ENCODE measurements at regions not wholly inside any gene's neighbourhood (a gene's known extent, or its start where the extent isn't known, plus 50 kb on each side); places are given as distances from the start of the nearest gene placed in this dataset.

DNA sequence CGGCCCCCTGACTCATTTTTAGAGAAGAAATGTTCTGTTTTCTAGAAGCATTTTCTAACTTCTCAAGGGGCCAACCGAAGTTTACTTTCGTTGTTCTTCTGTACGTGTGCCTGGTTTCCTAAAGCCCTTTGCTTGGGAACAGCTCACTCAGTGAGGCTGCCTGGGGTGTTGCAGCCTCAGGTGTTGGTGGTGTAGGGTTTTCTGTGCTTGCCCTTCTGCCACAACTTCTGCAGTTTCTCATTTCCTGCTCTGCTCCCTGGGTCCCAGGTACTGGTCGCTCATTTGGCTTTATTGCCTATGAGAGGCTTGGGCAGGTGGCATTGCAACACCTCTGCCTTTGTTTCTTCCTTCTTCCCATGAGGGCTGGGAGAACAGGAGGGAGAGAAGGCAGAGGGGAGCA is 278.3 kb downstream of the SOX4 start:
- TF ChIP-seq, protein P1, sequence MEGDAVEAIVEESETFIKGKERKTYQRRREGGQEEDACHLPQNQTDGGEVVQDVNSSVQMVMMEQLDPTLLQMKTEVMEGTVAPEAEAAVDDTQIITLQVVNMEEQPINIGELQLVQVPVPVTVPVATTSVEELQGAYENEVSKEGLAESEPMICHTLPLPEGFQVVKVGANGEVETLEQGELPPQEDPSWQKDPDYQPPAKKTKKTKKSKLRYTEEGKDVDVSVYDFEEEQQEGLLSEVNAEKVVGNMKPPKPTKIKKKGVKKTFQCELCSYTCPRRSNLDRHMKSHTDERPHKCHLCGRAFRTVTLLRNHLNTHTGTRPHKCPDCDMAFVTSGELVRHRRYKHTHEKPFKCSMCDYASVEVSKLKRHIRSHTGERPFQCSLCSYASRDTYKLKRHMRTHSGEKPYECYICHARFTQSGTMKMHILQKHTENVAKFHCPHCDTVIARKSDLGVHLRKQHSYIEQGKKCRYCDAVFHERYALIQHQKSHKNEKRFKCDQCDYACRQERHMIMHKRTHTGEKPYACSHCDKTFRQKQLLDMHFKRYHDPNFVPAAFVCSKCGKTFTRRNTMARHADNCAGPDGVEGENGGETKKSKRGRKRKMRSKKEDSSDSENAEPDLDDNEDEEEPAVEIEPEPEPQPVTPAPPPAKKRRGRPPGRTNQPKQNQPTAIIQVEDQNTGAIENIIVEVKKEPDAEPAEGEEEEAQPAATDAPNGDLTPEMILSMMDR (IDR thresholded peaks at IDR 0.05; ENCODE audit: low read depth, low read length, poor library complexity, severe bottlenecking), result no peak
- no peak for TF ChIP-seq EZH2phosphoT487 (IDR thresholded peaks at IDR 0.05; ENCODE audit: borderline replicate concordance, low read length)

All from DOHH2 (cell line).